ENCODE measurements at regions not wholly inside any gene's neighbourhood (a gene's known extent, or its start where the extent isn't known, plus 50 kb on each side); places are given as distances from the start of the nearest gene placed in this dataset.

DNA sequence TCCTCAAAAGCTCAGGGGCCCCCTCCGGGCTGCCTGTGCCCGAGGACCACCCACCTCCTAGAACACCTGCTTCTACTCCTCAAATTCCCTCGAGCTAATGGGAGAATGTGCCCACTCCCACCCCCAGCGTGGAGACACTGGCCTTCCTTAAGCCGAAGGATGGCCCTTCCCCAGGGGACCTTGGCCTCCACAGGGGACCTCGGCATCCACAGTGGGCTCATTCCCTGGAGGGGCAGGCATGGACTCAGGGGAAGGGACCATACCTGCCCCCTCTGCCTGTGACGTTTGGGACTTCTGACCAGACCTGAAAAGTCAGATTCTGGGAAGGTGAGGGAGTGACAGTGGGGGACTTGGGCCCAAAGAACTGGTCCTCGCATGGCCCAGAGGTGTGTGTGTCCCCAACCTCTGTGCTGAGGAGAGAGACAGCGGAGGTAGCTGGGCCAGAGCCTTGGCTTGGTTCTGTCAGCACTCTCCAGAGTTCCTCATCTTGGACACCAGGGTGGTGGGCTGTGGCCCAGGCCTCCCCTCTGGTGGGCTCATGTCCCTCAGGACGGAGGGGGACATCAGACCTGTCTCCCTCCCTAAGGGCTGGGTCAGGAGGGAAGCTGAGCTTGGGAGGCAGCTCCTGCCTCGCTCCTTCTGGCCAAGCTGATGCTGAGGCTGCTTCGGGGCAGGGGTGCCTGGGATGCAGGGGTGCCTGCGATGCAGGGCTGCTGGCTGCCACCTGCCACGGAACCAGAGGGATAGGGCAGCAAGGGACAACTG, 240.4 kb downstream of the HAUS1 start:
- no peak for DNase-seq (ENCODE audit: low spot score)

DNA sequence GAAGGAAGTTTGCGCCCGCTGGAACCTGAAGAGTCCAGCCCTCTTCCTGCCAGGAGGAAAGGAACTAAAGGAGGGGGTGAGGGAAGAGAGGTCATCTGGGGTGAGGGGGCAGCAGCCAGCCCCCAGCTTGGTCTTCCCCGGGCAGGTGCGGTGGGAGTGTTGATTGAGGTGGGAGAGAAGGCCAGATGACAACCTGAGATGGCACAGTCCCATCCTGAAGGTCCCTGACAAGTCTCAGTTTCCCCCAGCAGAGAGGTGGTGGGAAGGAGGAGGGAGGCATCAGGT, 240.9 kb downstream of the HAUS1 start:
- DNase-seq (ENCODE audit: low spot score), result no peak

DNA sequence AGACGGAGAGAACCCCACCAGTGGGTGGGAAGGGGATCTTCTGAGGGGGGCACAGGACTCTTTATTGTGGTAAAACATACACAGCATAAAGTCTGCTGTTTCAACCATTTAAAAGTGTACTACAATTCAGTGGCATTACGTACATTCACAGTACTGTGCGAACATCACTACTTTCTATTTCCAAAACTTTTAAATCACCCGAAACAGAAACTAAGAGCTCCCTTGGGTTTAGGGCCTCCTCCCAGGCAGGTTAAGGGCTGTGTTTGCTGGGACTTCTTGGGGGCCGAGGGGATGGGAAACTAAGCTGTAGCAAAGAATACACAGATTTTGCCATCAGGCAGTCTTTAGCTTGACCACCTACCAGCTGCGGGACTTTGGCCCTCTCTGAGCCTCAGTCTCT, 242.0 kb downstream of the HAUS1 start:
- DNase-seq (ENCODE audit: low spot score), result no peak

DNA sequence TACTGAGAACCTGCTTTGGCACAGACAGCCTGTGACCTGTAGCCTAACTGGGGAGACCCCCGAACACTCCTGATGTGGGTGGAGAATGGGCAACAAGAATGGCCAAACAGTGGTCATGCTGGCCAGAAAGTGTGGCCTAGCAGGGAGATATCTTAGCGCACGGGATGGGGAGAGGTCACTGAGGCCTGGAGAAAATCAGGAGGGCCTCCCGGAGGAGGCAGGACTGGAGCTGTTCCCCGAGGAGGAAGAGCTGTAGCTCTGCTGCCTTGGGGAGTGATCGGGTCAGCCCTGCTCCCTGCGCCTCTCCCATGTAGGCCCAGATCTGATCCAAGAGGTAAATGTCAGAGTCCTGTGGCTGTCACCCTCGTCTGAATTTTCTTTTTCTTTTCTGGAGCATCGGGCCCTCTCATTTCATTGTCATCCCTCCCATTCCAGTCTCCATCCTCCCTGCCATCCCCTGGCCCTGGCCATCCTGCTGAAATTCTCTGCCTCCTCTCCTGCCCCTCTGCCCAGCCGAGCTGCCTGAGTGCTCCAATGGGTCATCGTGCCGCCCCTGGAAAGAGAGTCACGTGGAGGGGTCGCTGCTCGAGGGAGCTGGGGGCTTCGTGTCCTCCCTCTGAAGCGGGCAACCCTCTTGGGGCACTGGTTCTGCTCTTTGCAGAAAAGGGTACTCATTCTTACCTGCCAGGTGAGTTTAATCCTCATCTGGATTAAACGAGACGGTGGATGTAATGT, 242.9 kb downstream of the HAUS1 start:
- DNase-seq (ENCODE audit: low spot score), result no peak

DNA sequence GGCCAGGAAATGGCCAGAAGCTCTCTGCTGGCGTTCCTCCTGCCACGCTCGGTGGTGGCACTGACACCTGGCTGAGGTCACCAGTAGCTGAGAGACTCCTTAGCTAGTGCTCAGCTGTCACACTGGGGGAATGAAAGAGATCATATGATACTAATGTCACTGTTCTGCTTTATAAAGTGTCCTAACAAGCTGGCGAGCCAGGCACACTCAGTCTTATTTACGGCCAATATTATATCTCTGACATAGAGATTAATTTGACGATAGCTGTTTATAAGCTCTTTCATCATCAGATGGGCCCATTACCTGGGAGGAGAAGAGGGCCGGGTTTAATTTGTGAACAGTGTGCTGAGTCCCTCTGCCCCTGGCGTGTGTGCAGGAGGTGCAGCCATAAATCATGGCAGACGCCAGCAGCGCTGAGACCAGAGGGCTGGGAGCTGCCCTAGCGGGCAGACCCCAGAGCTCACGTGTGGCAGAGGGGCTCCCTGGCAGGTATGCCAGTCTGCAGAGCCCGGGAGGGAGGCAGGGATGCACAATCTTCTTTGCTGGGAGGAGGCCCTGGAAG, 246.5 kb downstream of the HAUS1 start:
- no peak for DNase-seq (ENCODE audit: low spot score)

DNA sequence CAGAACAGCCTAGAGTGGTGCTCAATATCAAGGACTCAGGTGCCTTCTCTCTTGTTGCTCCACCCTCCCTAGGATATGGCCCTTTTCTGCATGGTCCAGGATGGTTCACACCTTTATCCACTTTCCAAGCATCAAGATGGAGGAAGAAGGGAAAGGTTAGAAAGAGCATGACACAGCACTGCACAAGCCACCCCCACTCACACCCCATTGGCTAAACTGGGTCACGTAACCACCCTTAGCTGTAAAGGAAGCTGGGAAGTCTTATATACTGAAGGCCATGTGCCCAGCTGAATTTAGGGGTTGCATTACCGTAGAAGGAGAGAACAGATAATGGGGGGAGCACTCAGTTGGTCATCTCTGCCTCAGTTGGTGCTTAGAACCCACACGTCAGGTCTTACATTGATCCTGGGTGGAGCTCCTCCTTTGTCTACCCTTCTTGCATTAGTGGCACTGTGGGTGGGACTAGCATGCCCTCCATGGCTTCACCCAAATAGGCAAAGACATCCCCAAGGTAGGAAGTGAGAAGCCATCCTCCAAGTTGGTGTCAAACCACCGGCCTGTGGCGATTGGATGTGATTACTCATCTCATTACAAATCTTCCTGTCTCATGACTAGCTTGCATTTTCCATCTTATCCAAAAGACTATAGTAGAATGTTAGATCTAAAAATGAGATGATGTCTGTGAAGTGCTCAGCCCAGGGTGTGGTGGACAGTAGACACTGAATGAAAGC, 248.5 kb downstream of the HAUS1 start:
- no peak for DNase-seq (ENCODE audit: low spot score)

DNA sequence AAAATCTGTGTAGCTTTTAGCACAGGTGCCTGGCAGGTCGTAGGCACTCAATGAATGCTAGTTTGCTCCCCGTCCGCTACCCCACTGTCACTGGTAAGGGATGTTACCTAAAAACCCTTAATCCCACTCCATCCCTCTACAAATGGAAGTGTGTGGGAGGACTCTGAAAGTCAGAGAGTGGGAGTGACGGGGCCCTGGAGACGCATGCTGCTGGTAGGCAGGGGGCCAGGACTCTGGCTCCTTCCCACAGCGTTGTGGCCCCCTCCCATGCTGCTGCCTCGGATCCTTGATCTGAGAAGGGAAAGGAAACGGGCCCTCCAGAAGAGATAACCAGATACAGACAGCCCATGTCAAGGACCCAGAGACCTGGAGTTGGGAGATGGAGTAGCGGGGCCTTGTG, 249.3 kb downstream of the HAUS1 start:
- DNase-seq (ENCODE audit: low spot score), result no peak

DNA sequence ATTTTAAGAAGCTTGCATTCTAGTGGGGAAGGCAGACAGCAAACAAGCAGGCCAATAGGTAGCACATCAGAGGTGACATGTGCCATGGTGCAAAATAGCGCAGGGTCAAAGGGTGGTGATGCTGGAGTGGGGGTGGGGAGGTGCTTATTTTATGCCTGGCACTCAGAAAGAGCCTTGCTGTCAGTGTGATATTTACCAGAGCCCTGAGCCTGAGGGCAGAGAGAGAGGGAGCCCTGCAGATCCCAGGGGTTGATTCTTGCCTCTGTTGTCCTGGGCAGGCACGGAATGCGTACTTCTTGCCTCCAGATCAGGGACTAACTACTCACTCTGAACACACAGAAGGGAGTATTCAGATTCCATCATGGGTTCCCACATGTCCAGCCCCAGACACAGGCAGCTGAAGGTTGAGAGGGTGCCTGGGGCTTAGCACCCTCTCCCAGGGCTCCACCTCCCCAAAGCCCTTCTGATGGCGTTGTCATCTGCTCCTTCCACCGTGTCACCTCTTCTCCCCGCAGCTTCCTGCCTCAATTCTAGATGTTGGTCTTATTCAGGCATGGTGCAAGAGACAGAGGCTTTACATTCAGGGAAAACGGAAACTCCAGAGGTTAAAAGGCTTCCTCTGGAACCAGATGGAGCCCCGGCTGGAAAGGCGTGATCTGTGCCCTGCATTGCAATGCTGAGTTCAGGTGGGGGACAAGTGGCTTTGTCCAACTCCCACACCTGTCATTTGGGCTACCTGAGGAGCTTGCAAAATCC, 252.3 kb downstream of the HAUS1 start:
- DNase-seq (ENCODE audit: low spot score), result no peak

DNA sequence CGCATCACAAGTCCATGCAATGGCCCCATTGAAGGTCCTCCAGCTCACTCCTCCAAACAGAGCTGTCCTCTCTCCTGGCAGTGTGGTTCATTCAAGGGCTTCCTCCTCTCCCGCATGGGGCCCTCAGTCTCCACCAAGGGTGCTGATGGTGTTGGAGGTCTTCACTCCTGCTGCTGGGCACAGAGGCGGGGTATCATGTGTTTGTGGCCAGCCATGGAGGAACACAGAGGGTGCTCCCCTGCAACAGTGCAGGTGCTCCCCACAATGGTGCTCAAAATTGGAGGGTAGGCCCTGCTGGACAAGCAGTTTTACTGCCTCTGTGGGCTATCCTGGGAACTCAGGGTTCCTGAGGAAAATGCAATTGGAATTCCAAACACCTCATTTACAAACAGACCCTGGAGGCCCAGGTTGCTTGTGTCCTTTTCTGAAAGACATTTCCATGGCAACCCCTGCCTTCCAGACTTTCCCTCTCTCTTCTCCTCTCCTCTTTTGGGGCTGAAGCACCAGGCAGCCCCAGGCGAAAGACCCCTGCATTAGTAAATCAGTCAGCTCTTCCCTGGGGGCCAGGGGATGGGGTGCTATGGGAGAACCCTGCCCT, 256.0 kb downstream of the HAUS1 start:
- DNase-seq (ENCODE audit: low spot score), result no peak

DNA sequence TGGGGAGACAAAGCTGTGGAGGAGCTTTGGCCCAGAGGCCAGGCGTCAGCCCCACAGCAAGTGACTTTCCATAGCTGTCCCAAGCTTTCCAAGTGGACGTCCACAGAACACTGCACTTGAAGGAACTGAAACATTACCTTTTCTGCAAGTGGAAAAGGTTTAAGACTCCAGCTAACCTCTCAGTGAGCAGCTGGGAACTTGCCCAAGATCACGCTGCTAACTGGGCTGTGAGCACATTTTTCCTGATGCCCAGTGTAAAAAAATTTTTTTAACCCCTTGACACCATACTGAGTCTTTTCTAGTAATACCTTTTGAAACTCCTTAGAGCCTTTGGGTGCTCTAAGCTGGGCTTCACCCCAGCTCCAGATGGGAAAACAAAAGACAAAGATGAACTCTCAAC, 256.7 kb downstream of the HAUS1 start:
- DNase-seq (ENCODE audit: low spot score), result no peak

DNA sequence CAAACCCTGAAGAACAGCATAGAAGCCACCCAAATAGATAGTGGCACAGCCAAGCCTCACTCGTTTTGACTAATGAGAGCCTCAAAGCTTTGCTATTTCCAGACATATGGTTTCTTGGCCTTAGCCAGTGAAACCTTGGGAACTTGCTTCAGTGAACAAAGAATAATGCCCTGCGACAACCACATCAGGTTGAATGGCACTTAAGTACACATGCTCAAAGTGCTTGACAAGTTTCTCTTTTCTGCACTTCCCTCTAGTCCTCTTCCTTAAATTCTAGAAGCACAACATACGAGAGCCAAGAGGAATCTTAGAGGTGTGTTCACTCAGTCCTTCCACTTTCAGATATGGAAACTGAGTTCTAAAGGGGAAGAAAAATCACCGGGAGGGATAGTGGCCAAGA, 258.3 kb downstream of the HAUS1 start:
- DNase-seq (ENCODE audit: low spot score), result no peak

DNA sequence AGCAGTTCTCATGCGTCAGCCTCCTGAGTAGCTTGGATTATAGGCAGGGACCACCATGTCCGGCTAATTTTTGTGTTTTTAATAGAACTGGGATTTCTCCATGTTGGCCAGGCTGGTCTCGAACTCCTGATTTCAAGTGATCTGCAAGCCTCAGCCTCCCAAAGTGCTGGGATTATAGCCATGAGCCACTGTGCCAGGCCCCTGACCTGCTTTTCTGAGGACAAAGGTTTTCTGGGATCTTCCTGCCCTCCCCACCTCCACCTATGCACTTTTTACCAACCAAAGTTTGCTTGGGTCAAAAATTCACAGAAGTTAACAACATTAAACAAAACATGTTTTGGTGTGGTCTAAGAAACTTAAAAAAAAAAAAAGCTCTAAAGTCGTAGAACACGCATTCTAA, 259.9 kb downstream of the HAUS1 start:
- no peak for DNase-seq (ENCODE audit: low spot score)

DNA sequence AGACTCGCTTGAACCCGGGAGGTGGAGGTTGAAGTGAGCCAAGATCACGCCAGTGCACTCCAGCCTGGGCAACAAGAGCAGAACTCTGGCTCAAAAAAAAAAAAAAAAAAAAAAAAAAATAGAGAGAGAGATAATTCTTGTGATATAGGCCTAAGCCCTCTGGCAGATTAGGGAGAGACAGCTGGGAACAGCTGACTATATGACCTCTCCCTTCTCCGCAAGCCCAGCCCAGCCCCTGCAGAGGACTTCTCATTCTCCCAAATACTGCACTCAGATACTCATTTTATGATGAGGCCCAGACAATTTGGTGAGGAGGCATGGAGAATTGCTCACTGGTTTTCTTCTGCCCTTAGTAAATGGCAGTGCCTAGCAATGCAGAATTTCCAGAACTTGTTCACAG, 262.0 kb downstream of the HAUS1 start:
- DNase-seq (ENCODE audit: low spot score), result no peak

DNA sequence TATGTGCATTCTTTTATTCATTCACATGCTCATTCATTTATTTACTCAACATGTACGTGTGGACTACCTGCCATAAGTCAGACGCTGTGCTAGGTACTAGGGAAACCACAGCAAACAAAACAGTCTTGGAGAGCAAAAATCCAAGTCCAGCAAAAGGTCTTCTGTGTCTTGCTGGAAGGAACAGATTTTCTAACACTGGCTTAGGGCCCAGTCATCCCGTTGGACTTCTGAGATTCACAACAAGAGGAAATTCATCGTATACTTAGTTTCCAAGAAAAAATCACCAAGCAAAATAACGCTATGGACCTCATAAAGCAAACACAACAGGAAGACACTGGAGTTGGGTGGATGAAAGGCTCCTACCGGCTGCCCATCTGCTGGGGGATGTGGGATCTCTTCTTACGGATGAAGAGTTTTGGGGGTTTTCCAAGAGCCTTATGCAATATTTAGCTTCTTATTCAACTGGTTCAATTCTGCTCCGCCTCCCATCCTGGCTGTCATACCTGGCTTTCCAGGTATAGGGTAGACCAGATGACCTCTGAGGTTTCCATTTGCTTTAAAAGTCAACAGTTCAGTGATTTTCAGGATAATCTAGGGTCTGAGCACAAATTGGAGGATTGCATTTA, 262.7 kb downstream of the HAUS1 start:
- no peak for DNase-seq (ENCODE audit: low spot score)

DNA sequence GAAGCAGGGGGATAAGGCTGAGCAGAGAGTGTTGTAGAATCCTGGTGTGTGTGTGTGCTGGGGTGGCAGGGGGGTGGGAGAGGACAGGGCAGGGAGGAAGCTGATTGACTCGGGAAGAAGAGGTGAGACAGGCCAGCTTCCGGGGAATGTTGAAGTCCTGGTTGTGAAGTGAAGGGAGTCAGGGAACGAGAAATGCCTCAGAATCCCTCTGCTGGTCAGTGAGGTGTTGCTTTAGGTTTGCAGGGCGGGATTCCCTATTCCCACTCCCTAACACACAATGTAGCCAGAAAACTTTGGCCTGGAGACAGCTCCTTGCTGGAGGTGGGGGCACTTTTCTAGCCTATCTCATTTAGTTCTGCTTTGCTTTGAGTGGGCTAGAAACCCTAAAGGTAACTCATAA, 265.1 kb downstream of the HAUS1 start:
- no peak for DNase-seq (ENCODE audit: low spot score)

DNA sequence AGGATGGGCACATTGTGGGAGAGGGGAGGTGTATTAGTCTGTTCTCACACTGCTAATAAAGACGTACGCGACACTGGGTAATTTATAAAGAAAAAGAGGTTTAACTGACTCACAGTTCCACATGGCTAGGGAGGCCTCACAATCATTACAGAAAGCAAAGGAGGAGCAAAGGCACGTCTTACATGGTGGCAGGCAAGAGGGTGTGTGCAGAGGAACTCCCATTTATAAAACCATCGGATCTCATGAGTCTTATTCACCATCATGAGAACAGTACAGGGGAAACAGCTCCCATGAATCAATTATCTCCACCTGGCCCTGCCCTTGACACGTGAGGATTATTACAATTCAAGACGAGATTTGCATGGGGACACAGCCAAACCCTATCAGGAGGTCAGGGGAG, 266.7 kb downstream of the HAUS1 start:
- no peak for DNase-seq (ENCODE audit: low spot score)

DNA sequence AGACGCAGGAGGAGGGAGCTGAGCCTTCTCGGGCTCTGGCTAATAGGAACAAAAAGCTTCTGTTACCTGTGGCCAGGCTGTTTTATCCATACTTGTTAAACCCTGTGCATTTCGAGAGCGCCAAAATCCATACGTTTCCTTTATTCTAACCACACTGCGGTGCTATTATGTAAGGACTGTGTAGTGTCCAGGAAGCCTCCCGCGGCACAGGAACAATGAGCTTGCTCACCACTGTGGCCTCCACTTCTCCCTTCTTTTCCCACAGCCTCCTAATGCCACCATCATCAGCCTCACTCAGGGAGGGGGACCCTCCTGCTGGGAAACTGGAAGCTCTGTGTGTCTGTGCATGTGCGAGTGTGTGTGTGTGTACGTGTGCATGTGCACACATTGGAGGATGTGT, 268.5 kb downstream of the HAUS1 start:
- DNase-seq (ENCODE audit: low spot score), result no peak

DNA sequence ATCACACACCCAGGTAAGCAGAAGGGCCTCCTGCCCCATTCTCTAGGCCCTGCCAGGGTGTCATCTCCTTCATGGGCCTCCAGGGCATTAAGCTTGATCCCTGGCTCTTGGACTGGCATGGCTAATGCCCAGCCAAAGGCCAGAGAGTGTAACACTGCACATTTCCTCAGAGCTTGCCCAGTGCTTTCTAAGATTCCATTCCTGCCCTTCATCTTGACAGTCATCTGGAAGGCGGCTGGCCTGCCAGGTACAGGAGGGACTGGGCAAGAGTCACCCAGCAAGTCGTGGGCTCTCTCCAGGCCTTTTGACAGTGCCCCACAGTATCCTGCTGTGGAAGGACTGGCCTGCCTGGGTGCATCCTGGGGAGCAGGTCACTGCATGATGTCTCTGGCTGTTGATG, 268.9 kb downstream of the HAUS1 start:
- no peak for DNase-seq (ENCODE audit: low spot score)

DNA sequence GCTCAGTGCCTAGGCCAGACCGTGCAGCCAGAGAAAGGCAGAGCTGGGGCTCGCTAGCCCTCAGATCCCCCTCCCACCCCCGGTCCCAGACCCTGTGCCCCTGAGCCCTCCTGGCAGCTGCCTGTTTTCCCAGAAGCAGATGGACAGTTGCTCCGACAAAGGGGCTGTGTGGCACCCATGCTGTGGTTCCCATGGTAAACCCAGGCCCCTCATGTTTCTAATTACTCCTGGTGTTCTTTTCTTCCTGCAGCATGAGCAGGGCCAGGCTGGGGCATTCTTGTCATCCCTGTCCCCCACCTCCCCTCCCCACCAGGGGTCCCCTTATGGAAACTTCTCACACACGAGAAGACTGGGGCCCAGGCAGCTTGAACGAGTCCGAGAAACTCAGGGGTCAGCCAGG, 269.6 kb downstream of the HAUS1 start:
- no peak for DNase-seq (ENCODE audit: low spot score)

DNA sequence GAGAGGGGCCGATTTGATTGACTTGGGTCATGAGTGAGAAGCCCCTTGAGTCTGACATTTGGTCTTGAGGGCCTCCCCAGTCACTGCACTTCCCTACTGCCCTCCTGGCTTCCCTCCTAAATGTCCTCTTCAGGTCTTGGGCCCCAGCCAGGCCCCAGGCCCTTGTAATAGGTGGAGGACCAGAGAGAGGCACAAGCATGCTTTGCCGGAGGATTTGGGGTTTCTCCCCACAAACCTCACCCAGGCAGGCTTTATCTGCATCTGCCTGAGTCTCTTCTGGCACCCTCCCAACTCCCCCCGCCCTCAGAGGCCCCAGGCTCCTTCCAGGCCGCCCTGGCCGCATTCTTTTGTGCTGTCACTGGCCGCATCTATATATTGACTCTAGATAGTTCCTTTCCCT, 270.7 kb downstream of the HAUS1 start:
- DNase-seq (ENCODE audit: low spot score), result no peak

DNA sequence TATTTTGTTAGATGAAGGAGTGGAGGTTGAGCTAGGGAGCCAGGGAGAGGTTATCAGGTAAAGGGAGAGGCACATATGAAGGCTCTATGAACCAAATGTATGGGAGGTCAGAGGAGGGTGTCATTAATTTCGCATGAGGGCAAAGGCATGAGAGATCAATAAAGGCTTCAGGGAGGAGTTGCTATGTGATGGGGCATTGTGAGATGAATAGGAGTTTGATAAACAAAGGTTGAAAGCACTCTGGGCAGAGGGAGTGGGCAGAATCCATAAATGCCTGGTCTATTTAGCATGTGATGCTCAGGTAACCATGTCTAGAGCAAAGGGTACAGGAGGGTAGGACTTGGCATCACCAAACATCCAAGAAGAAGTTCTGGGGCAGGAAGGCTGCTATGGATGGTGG, 273.4 kb downstream of the HAUS1 start:
- no peak for DNase-seq (ENCODE audit: low spot score)

Measured in AG20443 (cell line).